SK-N-MC (cell line): ENCODE measurements at regions not wholly inside any gene's neighbourhood (a gene's known extent, or its start where the extent isn't known, plus 50 kb on each side); places are given as distances from the start of the nearest gene placed in this dataset.

Experiments
- EZH2 ChIP-seq: fragments of 200-600 bp; sonication (generic); IDR thresholded peaks from one replicate; pipeline ENCODE4 v1.6.1; 2017; ENCODE audit warnings: antibody characterized with exemption
- POLR2AphosphoS5 ChIP-seq: IDR thresholded peaks from 2 replicates; pipeline ENCODE4 v1.6.1; 2012; ENCODE audit warnings: mild to moderate bottlenecking, low read depth, low read length, borderline replicate concordance

- TF ChIP-seq EZH2, result no peak
- TF ChIP-seq POLR2AphosphoS5, result no peak
Observed at GRCh38 chrX:131735127-131735526, 191.3 kb downstream of the OR13H1 start.
